ENCODE measurements at regions not wholly inside any gene's neighbourhood (a gene's known extent, or its start where the extent isn't known, plus 50 kb on each side); places are given as distances from the start of the nearest gene placed in this dataset.
"Not testable (repeated sequence)": the region's sequence is repeated elsewhere in the genome, so short reads cannot be mapped to it uniquely, and the experiment has no call there.

DNA sequence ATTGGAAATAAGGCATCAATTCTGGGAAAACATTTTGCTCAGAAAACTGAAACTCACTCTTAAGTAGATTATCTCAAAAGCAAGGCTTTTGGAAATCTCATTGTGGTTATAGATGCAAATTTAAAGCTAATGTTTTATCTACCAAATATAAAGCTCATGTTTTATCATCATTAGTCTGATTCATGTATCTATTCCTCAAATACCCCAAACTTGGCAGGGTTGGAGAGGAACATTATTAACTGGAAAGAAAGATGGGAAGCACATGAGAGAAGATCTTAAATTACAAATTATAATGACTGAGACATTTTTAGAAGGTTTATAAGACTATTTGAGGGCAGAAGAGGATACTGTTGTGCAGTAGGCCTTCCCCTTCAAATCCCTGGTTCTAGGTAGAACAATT lies 137.3 kb upstream of the TGFBR2 start:
- DNase-seq (ENCODE audit: low spot score): no peak

DNA sequence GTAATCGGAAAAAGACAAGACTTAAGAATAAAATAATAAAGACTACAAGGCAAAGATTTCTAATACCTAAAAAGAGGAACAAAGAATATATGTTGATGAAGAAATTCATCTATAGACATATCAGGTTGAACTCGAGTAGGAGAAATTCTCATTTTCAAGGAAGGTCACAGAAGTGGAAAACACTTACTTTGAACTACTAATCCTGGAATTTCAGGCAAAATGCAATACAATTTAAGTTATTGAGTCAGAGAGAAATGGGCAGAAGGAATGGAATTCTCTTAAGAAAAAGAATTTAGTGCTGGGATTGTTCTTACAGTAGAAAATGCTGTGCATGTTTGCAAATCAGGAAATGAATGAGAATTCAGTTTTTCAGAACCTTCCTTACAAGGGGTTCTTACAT lies 135.9 kb upstream of the TGFBR2 start:
- DNase-seq (ENCODE audit: low spot score): peak; percentile 32

DNA sequence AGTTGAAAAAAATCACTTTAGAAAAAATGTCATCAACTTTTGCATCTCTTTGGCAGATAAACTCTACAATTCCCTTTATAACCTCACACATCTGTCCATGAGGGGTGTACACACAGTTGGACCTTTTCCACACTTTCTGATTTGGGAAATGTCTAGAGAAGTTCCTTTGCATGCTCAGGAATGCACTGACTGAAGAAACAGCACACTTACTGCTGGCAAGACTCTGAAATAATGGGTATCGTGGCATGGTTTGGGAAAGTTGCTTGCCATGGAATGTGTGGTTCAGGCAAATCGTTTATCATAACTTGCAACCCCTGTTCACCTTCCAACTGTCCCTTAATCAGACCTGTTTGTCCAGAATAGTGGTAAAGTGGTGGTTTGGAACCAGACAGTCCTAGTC lies 135.3 kb upstream of the TGFBR2 start:
- peak; percentile 41 for DNase-seq (ENCODE audit: low spot score)

DNA sequence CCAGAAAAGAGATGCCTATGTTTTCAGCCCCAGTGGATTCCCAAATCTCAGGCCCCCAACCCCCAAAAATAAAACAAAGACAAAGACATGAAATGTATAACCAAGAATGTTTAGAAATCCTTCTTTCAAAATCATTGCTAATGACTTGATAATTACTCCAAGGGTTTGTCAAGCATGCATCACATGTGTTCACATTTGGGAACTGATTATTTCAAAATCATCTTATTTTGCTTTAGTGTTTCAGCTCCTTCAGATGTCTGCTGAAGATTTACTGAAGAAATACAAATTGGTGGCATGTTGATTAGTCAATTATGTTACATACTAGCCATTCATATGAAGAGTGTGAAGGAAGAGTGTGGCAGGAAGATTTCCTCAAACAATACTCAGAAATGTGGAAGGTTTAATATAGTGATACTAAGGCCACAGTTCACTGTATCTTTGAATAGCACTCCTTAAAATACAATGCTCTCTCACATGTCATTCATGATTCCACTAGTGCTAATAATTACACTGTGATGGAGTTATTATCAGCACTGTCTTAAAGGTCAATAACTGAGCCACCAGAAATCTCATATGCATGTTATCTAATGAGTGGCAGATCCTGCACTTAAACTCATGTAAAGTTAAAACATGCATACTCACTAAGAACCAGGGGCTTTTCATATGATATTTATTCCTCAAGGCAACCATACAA lies 134.5 kb upstream of the TGFBR2 start:
- DNase-seq (ENCODE audit: low spot score): no peak

DNA sequence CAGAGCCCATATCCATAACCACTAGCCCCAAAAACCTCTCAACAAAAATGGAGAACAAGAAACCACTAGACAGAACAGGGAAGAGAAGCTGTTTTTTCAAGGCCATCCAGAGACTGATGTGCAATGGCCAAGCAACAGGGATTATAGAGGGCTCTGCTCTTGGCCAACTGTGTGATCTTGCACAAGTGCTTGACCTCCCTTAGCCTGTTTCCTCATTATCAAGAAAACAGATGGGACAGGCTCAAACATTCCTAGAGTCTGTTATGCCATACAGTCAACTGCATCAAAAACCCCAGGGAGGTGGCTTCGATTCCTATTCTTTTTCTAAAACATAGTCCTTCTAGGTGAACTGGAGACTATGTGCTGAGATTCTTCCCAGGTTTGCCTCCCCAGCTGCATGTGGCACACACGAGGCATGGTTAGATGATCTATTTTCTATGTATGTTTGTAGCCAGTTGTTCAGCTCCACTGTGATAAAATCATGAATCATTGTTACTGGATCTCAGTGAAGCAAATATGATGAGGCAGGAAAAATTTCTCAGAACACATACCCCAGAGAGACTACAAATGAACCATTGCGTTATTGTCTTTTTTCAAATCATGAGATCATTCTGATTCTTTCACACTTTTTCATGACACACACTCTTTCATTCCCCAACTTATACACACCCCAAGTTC lies 132.9 kb upstream of the TGFBR2 start:
- DNase-seq (ENCODE audit: low spot score): peak; percentile 37

DNA sequence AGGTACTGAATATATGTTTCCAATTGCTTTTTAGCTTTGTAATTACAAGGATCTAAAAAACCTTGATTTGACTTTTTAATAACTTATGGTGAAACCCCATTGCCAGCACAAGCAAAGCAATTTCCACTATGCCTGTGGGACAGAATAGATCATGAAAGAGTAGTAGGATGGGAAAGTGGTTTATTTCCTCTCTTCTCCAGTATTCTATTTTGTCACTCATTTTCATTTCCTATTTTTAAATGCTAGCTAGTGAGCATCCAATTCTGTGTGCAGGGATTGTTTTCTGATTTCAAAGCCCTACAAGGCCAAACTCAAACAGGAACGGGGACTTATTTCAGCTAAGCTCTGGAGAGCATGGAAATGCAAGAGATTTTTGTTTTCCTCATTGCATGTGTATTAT lies 132.0 kb upstream of the TGFBR2 start:
- DNase-seq (ENCODE audit: low spot score): no peak

DNA sequence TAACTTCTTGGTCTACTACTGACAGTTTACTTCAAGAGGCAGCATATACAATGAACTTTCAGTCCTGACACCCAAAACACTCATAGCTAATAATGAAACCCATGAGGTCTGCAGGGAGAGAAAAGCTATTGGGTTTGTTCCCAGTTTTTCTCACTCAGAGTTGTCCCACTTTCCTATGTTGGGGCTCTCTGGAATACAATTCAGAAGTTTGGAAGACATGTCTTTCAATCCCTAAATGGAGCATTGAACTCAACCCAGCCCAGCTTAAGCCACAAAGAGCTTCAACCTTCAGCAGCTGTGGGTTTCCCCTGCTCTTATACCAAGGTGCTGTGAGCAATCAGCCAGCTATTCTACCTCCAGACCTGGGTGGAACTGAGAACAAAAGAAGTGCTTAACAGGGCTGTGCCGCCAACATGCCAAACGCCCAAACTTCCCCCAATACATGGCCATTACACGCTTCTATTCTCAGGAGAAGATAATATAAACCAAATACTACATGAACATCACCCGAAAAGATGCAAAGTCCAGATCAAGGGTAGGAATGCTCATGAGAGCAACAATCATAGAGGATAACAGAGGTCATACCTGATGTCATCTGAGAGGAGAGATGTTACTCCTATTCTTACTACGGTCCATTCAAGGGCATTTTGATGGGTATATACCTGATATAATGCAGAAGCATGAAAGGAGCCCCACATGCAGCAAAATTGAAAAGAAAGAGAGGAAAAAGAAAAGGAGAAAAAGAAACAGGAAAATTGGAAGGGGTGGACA lies 131.2 kb upstream of the TGFBR2 start:
- no peak for DNase-seq (ENCODE audit: low spot score)

DNA sequence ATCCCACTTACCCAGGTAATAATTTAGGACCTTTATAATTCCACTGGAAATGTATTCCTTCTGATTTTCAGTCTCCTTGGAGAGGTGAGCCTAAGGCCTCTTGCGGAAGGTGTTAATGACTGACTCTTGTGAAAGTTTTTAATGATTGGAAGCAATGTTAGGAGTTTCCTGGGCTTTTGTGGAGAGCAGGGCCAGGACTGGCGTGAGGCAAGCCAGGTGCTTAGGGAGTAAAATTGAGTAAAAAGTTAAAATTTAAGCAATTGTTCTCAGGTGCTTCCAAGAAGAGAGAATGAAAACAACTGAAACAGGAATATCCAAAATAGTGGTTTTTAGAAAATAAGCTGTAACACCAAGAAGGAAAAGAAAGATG lies 130.6 kb upstream of the TGFBR2 start:
- DNase-seq (ENCODE audit: low spot score): no peak

DNA sequence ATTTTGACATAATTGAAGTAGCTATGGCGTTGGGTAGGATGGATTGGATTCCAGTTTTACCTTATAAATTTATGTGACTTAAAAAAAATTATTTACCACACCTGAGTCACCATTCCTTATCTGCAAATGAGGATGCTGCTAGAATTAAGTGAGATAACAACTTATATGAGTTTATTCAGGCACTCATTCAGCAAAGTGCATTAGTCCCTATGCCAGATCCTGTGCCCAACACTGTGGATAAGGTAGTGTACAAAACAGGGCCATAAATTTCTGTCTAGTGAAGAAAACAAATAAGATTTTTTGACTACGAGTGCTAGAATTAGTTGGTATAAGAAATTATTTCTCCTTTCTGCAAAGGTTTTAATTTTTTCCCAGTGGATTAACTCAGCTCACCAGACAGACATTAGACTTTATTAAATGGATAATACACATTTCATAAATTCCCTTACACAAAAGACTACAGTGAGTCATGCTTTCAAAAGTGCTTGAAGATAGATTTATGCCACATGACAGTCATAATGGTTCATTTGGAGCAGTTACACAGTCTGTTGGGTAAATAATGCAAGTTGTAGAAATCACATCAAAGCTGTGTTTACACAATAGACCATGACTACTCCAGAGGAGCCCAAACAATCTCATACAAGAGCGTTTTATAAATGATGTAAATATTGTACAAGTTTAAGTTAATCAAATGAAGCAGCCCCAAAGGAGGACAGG lies 129.9 kb upstream of the TGFBR2 start:
- no peak for DNase-seq (ENCODE audit: low spot score)

DNA sequence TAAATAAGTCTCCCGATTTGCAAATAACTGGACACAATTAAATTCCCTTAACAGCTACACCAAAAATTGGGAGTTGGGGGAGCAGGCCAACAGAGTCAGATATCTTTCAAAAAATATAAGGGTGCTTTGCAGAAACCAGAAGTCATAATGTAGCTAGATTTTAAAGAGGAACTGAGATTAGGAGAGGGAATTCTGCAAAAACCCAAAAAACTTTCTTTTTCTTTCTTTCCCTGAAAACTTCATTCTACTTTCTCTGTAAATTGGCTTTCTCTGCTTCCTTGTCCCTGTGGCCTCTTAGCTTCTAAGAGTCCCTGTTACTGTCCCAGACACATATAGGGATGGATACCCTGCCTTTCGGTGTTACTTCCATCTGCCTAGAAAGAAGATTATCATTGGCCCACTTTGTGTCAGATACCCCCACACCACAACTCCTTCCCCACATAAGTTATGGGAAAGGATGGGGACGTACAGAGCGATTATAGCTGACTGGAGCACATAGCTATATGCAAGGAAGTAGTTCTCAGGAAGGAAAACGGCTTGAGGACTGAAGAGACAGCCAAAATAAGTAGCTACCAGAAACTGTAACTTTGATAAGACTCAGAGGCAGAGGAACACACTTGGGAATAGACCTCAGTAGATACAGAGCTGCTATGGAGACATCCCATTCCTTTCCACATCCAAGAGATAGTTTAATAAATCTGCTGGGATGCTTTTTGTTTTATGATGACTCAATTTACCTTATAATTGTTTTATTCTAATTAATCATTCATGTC lies 129.1 kb upstream of the TGFBR2 start:
- no peak for DNase-seq (ENCODE audit: low spot score)

DNA sequence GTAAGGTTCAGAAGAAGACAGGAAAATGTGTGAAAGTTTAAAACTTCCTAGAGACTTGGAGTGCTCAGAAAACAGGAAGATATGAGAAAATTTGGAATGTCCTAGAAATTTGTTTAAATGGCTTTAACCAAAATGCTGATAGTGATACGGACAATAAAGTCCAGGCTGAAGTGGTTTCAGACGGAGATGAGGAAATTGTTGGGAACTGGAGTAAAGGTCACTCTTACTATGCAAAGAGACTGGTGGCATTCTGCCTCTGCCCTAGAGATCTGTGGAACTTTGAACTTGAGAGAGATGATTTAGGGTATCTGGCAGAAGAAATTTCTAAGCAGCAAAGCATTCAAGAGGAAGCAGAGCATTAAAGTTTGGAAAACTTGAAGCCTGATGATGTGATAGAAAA lies 126.7 kb upstream of the TGFBR2 start:
- DNase-seq (ENCODE audit: low spot score): not testable (repeated sequence)

DNA sequence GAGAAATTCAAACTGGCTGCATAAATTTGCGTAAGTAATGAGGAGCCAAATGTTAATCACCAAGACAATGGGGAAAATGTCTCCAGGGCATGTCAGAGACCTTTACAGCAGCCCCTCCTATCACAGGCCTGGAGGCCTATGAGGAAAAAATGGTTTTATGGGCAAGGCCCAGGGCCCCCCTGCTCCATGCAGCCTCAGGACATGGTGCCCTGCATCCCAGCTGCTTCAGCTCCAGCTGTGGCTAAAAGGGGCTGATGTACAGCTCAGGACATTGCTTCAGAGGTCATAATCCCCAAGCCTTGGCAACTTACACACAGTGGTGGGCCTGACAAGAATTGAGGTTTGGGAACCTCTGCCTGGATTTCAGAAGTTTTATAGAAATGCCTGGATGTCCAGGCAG lies 126.2 kb upstream of the TGFBR2 start:
- DNase-seq (ENCODE audit: low spot score): not testable (repeated sequence)

DNA sequence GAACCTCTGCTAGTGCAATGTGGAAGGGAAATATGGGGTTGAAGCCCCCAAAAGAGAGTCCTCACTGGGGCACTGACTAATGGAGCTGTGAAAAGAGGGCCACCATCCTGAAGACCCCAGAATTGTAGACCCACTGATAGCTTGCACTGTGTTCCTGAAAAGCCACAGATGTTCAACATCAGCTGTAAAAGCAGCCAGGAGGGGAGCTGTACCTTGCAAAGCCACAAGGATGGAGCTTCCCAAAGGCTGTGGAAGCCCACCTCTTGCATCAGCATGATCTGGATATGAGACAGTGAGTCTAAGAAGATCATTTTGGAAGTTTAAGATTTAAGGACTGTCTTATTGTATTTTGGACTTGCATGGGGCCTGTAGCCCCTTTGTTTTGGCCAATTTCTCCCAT lies 125.8 kb upstream of the TGFBR2 start:
- no peak for DNase-seq (ENCODE audit: low spot score)

DNA sequence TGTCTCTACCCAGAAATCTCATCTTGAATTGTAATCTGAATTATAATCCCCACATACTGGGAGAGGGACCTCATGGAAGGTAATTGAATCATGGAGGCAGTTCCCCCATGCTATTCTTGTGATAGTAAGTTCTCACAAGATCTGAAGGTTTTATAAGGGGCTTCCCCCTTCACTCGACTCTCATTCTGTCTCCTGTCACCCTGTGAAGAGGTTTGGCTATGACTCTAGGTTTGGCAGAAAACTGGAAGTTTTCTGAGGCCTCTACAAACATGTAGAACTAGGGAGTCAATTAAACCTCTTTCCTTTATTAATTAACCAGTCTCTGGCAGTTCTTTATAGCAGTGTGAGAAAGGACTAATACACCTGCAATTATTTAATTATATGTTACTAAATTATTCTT lies 125.2 kb upstream of the TGFBR2 start:
- no peak for DNase-seq (ENCODE audit: low spot score)

DNA sequence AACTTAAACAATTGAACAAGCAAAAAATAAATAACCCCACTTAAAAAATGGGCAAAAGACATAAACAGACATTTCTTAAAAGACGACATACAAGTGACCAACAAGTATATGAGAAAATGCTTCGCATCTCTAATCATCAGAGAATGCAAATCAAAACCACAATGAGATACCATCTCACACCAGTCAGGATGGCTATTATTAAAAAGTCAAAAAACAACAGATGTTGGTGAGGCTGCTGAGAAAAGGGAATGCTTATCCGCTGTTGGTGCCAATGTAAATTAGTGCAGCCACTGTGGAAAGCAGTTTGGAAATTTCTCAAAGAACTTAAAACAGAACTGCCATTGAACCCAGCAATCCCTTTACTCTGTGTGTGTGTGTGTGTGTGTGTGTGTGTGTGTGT lies 122.2 kb upstream of the TGFBR2 start:
- DNase-seq (ENCODE audit: low spot score): not testable (repeated sequence)

DNA sequence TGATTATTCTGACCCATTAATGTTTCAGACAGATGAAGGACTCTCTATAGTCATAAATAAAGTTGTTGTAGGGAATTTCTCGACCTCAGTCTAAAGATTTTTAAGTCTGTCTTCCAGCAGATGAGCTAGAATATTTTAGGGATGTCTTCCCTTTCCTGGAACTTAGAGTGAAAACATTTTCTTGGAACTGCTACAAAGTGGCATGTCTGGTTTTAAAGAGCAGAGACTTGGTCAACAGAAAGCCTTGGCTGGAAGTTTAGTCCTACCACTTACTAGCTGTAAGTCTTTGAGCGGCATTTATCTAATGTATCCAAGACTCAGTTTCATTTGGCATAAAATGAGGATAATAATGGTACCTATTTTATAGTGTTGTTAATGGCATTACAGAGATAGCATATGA lies 120.0 kb upstream of the TGFBR2 start:
- no peak for DNase-seq (ENCODE audit: low spot score)

DNA sequence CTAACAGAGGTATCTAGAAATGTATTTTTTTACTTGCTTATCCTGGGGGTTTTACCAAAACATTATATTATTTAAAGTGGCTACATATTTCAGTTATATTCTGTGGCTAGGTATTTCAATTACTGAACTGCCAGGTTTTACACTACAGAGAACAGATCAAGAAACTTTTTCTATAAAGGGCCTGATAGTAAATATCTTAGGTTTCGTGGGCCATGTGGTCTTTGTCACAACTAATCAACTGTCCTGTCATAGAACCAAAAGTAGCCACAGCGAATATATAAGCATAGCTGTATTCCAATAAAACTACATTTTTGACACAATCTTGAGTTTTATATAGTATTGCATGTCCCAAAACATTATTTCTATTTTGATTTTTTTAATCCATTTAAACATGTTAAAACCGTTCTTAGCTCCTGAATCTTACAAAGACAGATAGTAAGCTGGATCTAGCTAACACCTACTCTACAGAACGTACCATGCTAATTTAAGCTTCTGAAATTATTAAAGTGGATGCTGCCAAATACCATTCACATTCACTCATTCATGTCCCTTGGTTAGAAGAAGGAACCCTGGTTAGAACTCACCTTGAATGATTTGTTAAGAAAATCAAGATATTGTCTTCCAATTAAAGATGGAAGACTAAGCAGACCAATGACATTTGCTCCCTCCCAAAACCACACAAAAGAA lies 118.2 kb upstream of the TGFBR2 start:
- no peak for DNase-seq (ENCODE audit: low spot score)

DNA sequence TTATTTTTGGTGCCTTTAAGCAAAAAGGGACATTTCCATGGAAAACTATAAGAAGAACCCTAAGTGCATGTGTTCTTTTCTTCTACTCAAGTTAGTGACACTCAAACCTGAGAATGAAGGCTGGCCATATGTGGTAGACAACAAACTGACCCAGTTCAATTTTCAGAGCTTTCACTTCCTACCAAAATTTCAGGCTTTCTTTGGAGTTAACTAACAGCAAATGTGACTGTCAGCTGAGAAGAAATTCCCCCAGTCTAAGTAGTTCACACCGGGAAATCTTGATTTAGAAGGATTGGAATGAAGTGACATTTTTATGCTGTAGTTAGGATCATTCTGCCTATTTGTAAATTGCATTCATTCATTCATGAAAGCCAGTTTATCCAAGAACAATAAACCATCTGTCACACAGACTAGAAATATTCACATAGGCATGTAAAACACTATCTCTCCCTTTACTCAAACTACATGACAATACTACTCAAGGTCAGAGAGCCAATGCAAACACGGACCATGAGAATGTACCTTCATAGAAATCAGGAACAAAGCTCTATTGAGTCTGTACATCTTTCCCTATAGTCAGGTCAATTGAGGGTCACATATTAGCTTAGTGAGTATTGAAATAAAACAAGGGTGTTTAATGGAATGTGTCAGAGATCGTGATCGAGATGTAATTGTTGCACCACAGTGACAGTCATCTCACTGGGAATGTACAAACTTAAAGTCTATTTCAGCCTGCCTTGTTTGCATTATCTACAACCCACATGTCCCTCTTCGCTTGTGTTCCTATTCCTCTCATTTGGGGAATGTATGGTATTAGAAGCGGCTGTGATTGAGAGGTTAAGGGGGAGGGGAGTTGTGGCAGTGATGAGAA lies 113.8 kb upstream of the TGFBR2 start:
- peak; percentile 19 for DNase-seq (ENCODE audit: low spot score)

DNA sequence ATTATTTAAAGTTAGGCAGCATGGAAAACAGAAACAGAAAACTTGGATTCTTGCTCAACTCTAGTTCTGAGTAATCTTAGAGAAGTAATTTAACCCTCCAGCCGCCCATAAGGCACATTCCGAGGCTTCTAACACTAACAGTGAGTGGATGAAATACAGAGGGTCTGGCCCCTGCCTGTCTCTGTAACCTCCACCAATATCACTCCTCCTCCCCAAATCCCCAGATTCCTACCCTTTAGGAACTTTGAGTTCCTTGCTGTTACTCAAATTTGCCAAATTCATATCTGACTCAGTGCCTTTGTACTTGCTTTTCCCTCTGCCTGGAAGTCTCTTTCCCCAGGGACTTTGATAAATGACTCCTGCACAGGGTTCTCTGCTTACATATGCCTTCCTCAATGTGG lies 112.5 kb upstream of the TGFBR2 start:
- DNase-seq (ENCODE audit: low spot score): peak; percentile 29

All from AG20443 (cell line).